ENCODE measurements at regions not wholly inside any gene's neighbourhood (a gene's known extent, or its start where the extent isn't known, plus 50 kb on each side); places are given as distances from the start of the nearest gene placed in this dataset.

DNA sequence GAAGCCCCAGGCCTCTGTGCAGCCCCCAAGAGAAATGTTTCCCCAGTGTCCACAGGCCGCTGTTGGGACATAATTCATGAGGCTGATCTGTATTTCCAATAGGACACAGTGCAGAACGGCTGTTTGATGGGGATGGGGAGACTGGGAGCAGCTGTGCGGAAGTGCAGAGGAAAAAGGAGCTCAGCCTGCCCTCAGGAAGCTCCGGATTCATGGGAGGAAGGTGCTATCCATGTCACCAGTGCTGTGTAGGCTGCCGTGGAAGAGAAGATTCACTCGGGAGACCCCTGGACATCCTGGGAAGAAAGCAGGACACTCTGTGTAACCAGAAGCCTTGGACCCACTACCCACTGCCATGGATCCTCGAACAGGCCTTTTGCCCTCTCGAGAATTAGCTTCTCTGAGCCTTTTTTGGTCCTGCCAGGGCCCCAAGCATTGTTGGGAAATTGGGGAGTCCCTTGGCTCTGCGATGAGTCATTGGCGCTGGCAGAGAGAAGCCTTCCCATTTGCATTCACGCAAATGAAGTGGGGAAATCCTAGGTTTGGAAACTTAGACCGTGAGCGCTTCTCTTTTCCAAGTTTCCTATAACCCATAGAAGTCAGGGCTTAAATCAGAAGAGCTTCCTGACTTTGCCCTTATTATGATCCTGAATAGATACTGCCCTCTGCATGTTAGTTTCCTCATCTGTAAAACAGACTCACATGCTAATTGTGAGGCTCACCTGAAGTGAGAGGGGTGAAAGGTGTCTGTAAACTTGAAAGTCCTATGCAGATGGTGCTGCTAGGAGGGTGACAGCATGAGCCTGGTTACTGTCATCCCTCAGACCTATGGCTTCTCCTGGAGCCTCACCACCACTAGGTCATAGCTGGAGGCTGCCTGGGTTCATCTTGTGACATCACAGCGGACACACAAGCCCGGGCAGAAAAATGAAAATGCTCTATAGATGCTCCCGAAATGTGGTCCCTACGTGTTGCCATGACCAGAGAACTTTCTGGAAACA is 229.2 kb upstream of the B3GAT1 start:
- intact Hi-C loops (cut with DNase I), result no loop called here
- TF ChIP-seq CTCF (IDR thresholded peaks at IDR 0.05), result no peak
- Histone ChIP-seq H3K4me3 (replicated peaks in 1 of 3) (no peak overlapping the region), H3K36me3 (no peaks in the 10 kb centered on the region), H3K4me1 (peaks cover 8 to 10% of the 10 kb centered on the region in 2 donors), H3K9me3 (no peaks in the 10 kb centered on the region), H3K27ac (no peak overlapping the region), H3K27me3 (no peaks in the 10 kb centered on the region)
- DNase-seq, result no peak
- WGBS, 2 donors, result 87 to 93% methylated on average over 17 of the region's 17 CpGs

GRCh38 chr11:134640536-134640935 is 228.5 kb upstream of the B3GAT1 start:
- Histone ChIP-seq H3K36me3 (no peaks in the 10 kb centered on the region), H3K4me3 (replicated peaks in 1 of 3) (no peak overlapping the region), H3K4me1 (peaks cover 8 to 10% of the 10 kb centered on the region in 2 donors), H3K27me3 (no peaks in the 10 kb centered on the region), H3K9me3 (no peaks in the 10 kb centered on the region), H3K27ac (no peak overlapping the region)
- TF ChIP-seq CTCF (IDR thresholded peaks at IDR 0.05), result no peak
- TF ChIP-seq POLR2A (IDR thresholded peaks at IDR 0.05), result no peak
- DNase-seq, result no peak
- 82 to 92% methylated on average over 5 of the region's 5 CpGs for WGBS, 2 donors
- intact Hi-C loops (cut with DNase I), result no loop called here

GRCh38 chr11:134639586-134640330 is 227.7 kb upstream of the B3GAT1 start:
- Histone ChIP-seq H3K27me3 (no peaks in the 10 kb centered on the region), H3K27ac (no peak overlapping the region), H3K9me3 (no peaks in the 10 kb centered on the region), H3K36me3 (no peaks in the 10 kb centered on the region), H3K4me1 (peaks cover 6 to 8% of the 10 kb centered on the region in 2 donors), H3K4me3 (replicated peaks in 1 of 3) (no peak overlapping the region)
- no peak for TF ChIP-seq POLR2A (IDR thresholded peaks at IDR 0.05)
- no peak for TF ChIP-seq CTCF (IDR thresholded peaks at IDR 0.05)
- intact Hi-C loops (cut with DNase I), result no loop called here
- 77 to 79% methylated on average over 15 of the region's 15 CpGs for WGBS, 2 donors
- DNase-seq, result peak; percentile 31 to 63

DNA sequence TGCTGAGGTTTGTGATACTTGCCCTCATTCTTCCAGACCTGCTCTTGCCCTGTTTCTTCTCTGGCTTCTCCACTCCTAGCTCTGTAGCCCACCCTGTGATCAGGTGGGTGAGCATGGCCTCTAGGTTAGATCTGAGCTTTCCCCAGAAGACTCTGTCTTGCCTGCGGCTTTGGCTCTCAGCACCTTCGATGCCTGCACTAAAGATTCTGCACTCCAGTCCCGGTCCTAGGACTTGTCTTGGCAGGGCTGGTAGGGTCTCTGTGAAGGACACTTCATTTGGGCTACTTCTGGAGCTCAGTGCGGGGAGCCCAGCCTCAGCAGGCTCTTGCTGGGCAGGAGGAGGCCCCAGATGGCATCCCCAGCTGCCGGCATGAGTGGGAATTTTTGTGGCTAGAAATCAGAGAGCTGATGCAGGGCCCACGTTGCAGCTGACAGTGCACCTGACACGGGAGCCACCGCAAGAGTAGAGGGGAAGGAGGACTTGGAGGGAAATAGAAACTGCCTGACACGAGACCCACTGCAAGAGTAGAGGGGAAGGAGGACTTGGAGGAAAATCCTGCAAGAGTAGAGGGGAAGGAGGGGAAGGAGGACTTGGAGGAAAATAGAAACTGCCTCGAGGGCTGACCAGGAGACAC is 226.9 kb upstream of the B3GAT1 start:
- Histone ChIP-seq H3K4me3 (replicated peaks in 1 of 3) (no peak overlapping the region), H3K27me3 (no peaks in the 10 kb centered on the region), H3K36me3 (no peaks in the 10 kb centered on the region), H3K9me3 (no peaks in the 10 kb centered on the region), H3K27ac (no peak overlapping the region), H3K4me1 (no peaks in the 10 kb centered on the region)
- WGBS, 2 donors, result 66 to 70% methylated on average over 10 of the region's 10 CpGs
- intact Hi-C loops (cut with DNase I), result no loop called here
- DNase-seq, result no peak
- TF ChIP-seq POLR2A (IDR thresholded peaks at IDR 0.05) (no peak), CTCF (IDR thresholded peaks at IDR 0.05) (no peak)

All from thyroid gland (tissue), 4 donors.